ENCODE measurements at regions not wholly inside any gene's neighbourhood (a gene's known extent, or its start where the extent isn't known, plus 50 kb on each side); places are given as distances from the start of the nearest gene placed in this dataset.
"Not testable (repeated sequence)": the region's sequence is repeated elsewhere in the genome, so short reads cannot be mapped to it uniquely, and the experiment has no call there.

GRCh38 chr6:121634586-121634985, 199.1 kb downstream of the GJA1 start:
- DNase-seq (ENCODE audit: extremely low read depth, low read depth): not testable (repeated sequence)

- no peak for DNase-seq (ENCODE audit: extremely low read depth, low read depth)
Observed at GRCh38 chr6:121635355-121635754, 199.9 kb downstream of the GJA1 start.

- not testable (repeated sequence) for DNase-seq (ENCODE audit: extremely low read depth, low read depth)
Observed at GRCh38 chr6:121636217-121636616, 200.8 kb downstream of the GJA1 start.

- DNase-seq (ENCODE audit: extremely low read depth, low read depth): no peak
Observed at GRCh38 chr6:121639021-121639420, 203.6 kb downstream of the GJA1 start.

GRCh38 chr6:121641158-121641557, 205.7 kb downstream of the GJA1 start:
- no peak for DNase-seq (ENCODE audit: extremely low read depth, low read depth)

- DNase-seq (ENCODE audit: extremely low read depth, low read depth): no peak
Observed at GRCh38 chr6:121645100-121645745, 209.8 kb downstream of the GJA1 start.

- DNase-seq (ENCODE audit: extremely low read depth, low read depth): no peak
Observed at GRCh38 chr6:121647905-121648304, 212.5 kb downstream of the GJA1 start.

- DNase-seq (ENCODE audit: extremely low read depth, low read depth): no peak
Observed at GRCh38 chr6:121649951-121650350, 214.5 kb downstream of the GJA1 start.

GRCh38 chr6:121651420-121651819, 216.0 kb downstream of the GJA1 start:
- no peak for DNase-seq (ENCODE audit: extremely low read depth, low read depth)

GRCh38 chr6:121652223-121652622, 216.8 kb downstream of the GJA1 start:
- DNase-seq (ENCODE audit: extremely low read depth, low read depth): no peak

- DNase-seq (ENCODE audit: extremely low read depth, low read depth): peak; percentile 50
Observed at GRCh38 chr6:121652726-121653623, 217.5 kb downstream of the GJA1 start.

GRCh38 chr6:121653624-121654008, 218.2 kb downstream of the GJA1 start:
- no peak for DNase-seq (ENCODE audit: extremely low read depth, low read depth)

- no peak for DNase-seq (ENCODE audit: extremely low read depth, low read depth)
Observed at GRCh38 chr6:121657972-121658371, 222.5 kb downstream of the GJA1 start.

- DNase-seq (ENCODE audit: extremely low read depth, low read depth): no peak
Observed at GRCh38 chr6:121660277-121660676, 224.8 kb downstream of the GJA1 start.

GRCh38 chr6:121663292-121663810, 227.9 kb downstream of the GJA1 start:
- no peak for DNase-seq (ENCODE audit: extremely low read depth, low read depth)

- no peak for DNase-seq (ENCODE audit: extremely low read depth, low read depth)
Observed at GRCh38 chr6:121664158-121664557, 228.7 kb downstream of the GJA1 start.

GRCh38 chr6:121666814-121667213, 231.4 kb downstream of the GJA1 start:
- peak; percentile 19 for DNase-seq (ENCODE audit: extremely low read depth, low read depth)

- DNase-seq (ENCODE audit: extremely low read depth, low read depth): no peak
Observed at GRCh38 chr6:121668259-121668658, 232.8 kb downstream of the GJA1 start.

GRCh38 chr6:121670511-121670910, 235.1 kb downstream of the GJA1 start:
- no peak for DNase-seq (ENCODE audit: extremely low read depth, low read depth)

- DNase-seq (ENCODE audit: extremely low read depth, low read depth): no peak
Observed at GRCh38 chr6:121677571-121677970, 242.1 kb downstream of the GJA1 start.

- no peak for DNase-seq (ENCODE audit: extremely low read depth, low read depth)
Observed at GRCh38 chr6:121678245-121678644, 242.8 kb downstream of the GJA1 start.

GRCh38 chr6:121680058-121680457, 244.6 kb downstream of the GJA1 start:
- DNase-seq (ENCODE audit: extremely low read depth, low read depth): no peak

Measured in NCI-H460 (cell line).